Activated T-cell treated with anti-CD3 and anti-CD28 coated beads, Interleukin-2, amount 50 U/mL, for 4 hours (primary cell): ENCODE measurements at regions not wholly inside any gene's neighbourhood (a gene's known extent, or its start where the extent isn't known, plus 50 kb on each side); places are given as distances from the start of the nearest gene placed in this dataset.

Experiments
- ATAC-seq, 2 donors: fragments of 200-7000 bp; cut with Tn5 transposase; one replicate each; pipeline ENCODE4 v1.10.0; 2021
- DNase-seq: peaks from one replicate; pipeline ENCODE4 v3.0.0-alpha.2; 2020
- H3K27me3 Mint-ChIP-seq: one replicate; pipeline ENCODE4 v1.8.0; 2021; ENCODE audit warnings: low read depth, mixed read lengths
- H3K36me3 Mint-ChIP-seq: one replicate; pipeline ENCODE4 v1.8.0; 2022; ENCODE audit warnings: mixed read lengths; ENCODE audit not compliant: insufficient read depth
- H3K4me1 Mint-ChIP-seq: one replicate; pipeline ENCODE4 v1.8.0; 2021; ENCODE audit warnings: low read depth, mixed read lengths
- H3K4me3 Mint-ChIP-seq: one replicate; pipeline ENCODE4 v1.8.0; 2021; ENCODE audit warnings: mild to moderate bottlenecking, moderate library complexity, mixed read lengths
- H3K9me3 Mint-ChIP-seq: one replicate; pipeline ENCODE4 v1.8.0; 2021; ENCODE audit warnings: mixed read lengths

- Mint-ChIP-seq H3K9me3 (peaks cover 3% of the 10 kb centered on the region), H3K27me3 (peaks cover 25% of the 10 kb centered on the region), H3K4me1 (no peaks in the 10 kb centered on the region), H3K4me3 (no peak overlapping the region), H3K36me3 (no peaks in the 10 kb centered on the region)
- ATAC-seq = no peak
- DNase-seq = no peak
Measured at GRCh38 chr1:233435622-233436021, 108.1 kb downstream of the MAP3K21 start.

GRCh38 chr1:233439721-233440120 lies 112.2 kb downstream of the MAP3K21 start:
- peaks cover 19% of the 10 kb centered on the region for H3K27me3 Mint-ChIP-seq
- H3K4me1 Mint-ChIP-seq = no peaks in the 10 kb centered on the region
- ATAC-seq (no peak), DNase-seq (no peak)
- no peaks in the 10 kb centered on the region for H3K9me3 Mint-ChIP-seq
- H3K4me3 Mint-ChIP-seq = no peak overlapping the region
- no peaks in the 10 kb centered on the region for H3K36me3 Mint-ChIP-seq

GRCh38 chr1:233440951-233441401 lies 113.5 kb downstream of the MAP3K21 start:
- no peaks in the 10 kb centered on the region for H3K4me1 Mint-ChIP-seq
- H3K4me3 Mint-ChIP-seq = no peak overlapping the region
- no peaks in the 10 kb centered on the region for H3K9me3 Mint-ChIP-seq
- peaks cover 13% of the 10 kb centered on the region for H3K27me3 Mint-ChIP-seq
- ATAC-seq (peak in 1 of 2 donors; percentile 46), DNase-seq (no peak)
- no peaks in the 10 kb centered on the region for H3K36me3 Mint-ChIP-seq

GRCh38 chr1:233442026-233442780 lies 114.7 kb downstream of the MAP3K21 start:
- DNase-seq = no peak
- peaks cover 13% of the 10 kb centered on the region for H3K27me3 Mint-ChIP-seq

GRCh38 chr1:233443040-233443760 lies 115.7 kb downstream of the MAP3K21 start:
- ATAC-seq (no peak), DNase-seq (no peak)
- H3K9me3 Mint-ChIP-seq = no peaks in the 10 kb centered on the region
- no peaks in the 10 kb centered on the region for H3K4me1 Mint-ChIP-seq
- no peaks in the 10 kb centered on the region for H3K36me3 Mint-ChIP-seq
- peaks cover 13% of the 10 kb centered on the region for H3K27me3 Mint-ChIP-seq
- H3K4me3 Mint-ChIP-seq = no peak overlapping the region

More at GRCh38 chr1:233442026-233442780, 114.7 kb downstream of the MAP3K21 start:
- ATAC-seq = no peak
- H3K4me1 Mint-ChIP-seq = no peaks in the 10 kb centered on the region
- no peak overlapping the region for H3K4me3 Mint-ChIP-seq
- no peaks in the 10 kb centered on the region for H3K36me3 Mint-ChIP-seq
- H3K9me3 Mint-ChIP-seq = no peaks in the 10 kb centered on the region

GRCh38 chr1:233444484-233444883 lies 117.0 kb downstream of the MAP3K21 start:
- no peaks in the 10 kb centered on the region for H3K9me3 Mint-ChIP-seq
- no peaks in the 10 kb centered on the region for H3K36me3 Mint-ChIP-seq
- H3K27me3 Mint-ChIP-seq = peaks cover 13% of the 10 kb centered on the region
- H3K4me3 Mint-ChIP-seq = no peak overlapping the region
- DNase-seq = no peak
- ATAC-seq = no peak
- H3K4me1 Mint-ChIP-seq = no peaks in the 10 kb centered on the region

GRCh38 chr1:233445737-233446136 lies 118.2 kb downstream of the MAP3K21 start:
- no peaks in the 10 kb centered on the region for H3K4me1 Mint-ChIP-seq
- DNase-seq = no peak
- no peak for ATAC-seq
- H3K36me3 Mint-ChIP-seq = no peaks in the 10 kb centered on the region
- no peak overlapping the region for H3K4me3 Mint-ChIP-seq
- peaks cover 10% of the 10 kb centered on the region for H3K27me3 Mint-ChIP-seq
- peaks cover 3% of the 10 kb centered on the region for H3K9me3 Mint-ChIP-seq

- H3K9me3 Mint-ChIP-seq = peaks cover 3% of the 10 kb centered on the region
- H3K27me3 Mint-ChIP-seq = peaks cover 10% of the 10 kb centered on the region
- no peaks in the 10 kb centered on the region for H3K36me3 Mint-ChIP-seq
- no peak for ATAC-seq
- H3K4me1 Mint-ChIP-seq = no peaks in the 10 kb centered on the region
- no peak for DNase-seq
- no peak overlapping the region for H3K4me3 Mint-ChIP-seq
Measured at GRCh38 chr1:233446935-233447334, 119.4 kb downstream of the MAP3K21 start.

GRCh38 chr1:233448109-233448689 lies 120.7 kb downstream of the MAP3K21 start:
- no peak overlapping the region for H3K4me3 Mint-ChIP-seq

GRCh38 chr1:233452724-233453123 lies 125.2 kb downstream of the MAP3K21 start:
- ATAC-seq (no peak), DNase-seq (no peak)
- peaks cover 3% of the 10 kb centered on the region for H3K9me3 Mint-ChIP-seq
- H3K4me3 Mint-ChIP-seq = no peak overlapping the region
- no peaks in the 10 kb centered on the region for H3K4me1 Mint-ChIP-seq
- H3K27me3 Mint-ChIP-seq = peaks cover 6% of the 10 kb centered on the region
- H3K36me3 Mint-ChIP-seq = no peaks in the 10 kb centered on the region

More at GRCh38 chr1:233448109-233448689, 120.7 kb downstream of the MAP3K21 start:
- Mint-ChIP-seq H3K9me3 (peaks cover 3% of the 10 kb centered on the region), H3K36me3 (no peaks in the 10 kb centered on the region), H3K27me3 (peaks cover 6% of the 10 kb centered on the region), H3K4me1 (no peaks in the 10 kb centered on the region)
- DNase-seq (no peak), ATAC-seq (no peak)

- Mint-ChIP-seq H3K4me1 (no peaks in the 10 kb centered on the region), H3K9me3 (peaks cover 3% of the 10 kb centered on the region), H3K4me3 (no peak overlapping the region), H3K27me3 (peaks cover 8% of the 10 kb centered on the region), H3K36me3 (no peaks in the 10 kb centered on the region)
- ATAC-seq = no peak
- no peak for DNase-seq
Measured at GRCh38 chr1:233453433-233454200, 126.1 kb downstream of the MAP3K21 start.

GRCh38 chr1:233459470-233459945 lies 132.0 kb downstream of the MAP3K21 start:
- H3K9me3 Mint-ChIP-seq = no peaks in the 10 kb centered on the region
- no peak for DNase-seq
- ATAC-seq = no peak
- no peaks in the 10 kb centered on the region for H3K36me3 Mint-ChIP-seq
- no peak overlapping the region for H3K4me3 Mint-ChIP-seq
- no peaks in the 10 kb centered on the region for H3K4me1 Mint-ChIP-seq
- peaks cover 9% of the 10 kb centered on the region for H3K27me3 Mint-ChIP-seq

- Mint-ChIP-seq H3K4me1 (no peaks in the 10 kb centered on the region), H3K27me3 (peaks cover 9% of the 10 kb centered on the region), H3K36me3 (no peaks in the 10 kb centered on the region), H3K4me3 (no peak overlapping the region), H3K9me3 (no peaks in the 10 kb centered on the region)
- DNase-seq (no peak), ATAC-seq (no peak)
Measured at GRCh38 chr1:233459968-233460367, 132.4 kb downstream of the MAP3K21 start.

- H3K9me3 Mint-ChIP-seq = no peaks in the 10 kb centered on the region
- H3K36me3 Mint-ChIP-seq = no peaks in the 10 kb centered on the region
- H3K4me3 Mint-ChIP-seq = no peak overlapping the region
- ATAC-seq (no peak), DNase-seq (no peak)
- peaks cover 9% of the 10 kb centered on the region for H3K27me3 Mint-ChIP-seq
- no peaks in the 10 kb centered on the region for H3K4me1 Mint-ChIP-seq
Measured at GRCh38 chr1:233460692-233461091, 133.2 kb downstream of the MAP3K21 start.
